HG03060 (cell line): ENCODE measurements at regions not wholly inside any gene's neighbourhood (a gene's known extent, or its start where the extent isn't known, plus 50 kb on each side); places are given as distances from the start of the nearest gene placed in this dataset.

Experiments used
- ATAC-seq: cut with Tn5 transposase; IDR thresholded peaks from one replicate; pipeline ENCODE4 v1.9.1; 2021; ENCODE audit warnings: low read depth, moderate number of reproducible peaks; ENCODE audit not compliant: unreplicated experiment

DNA sequence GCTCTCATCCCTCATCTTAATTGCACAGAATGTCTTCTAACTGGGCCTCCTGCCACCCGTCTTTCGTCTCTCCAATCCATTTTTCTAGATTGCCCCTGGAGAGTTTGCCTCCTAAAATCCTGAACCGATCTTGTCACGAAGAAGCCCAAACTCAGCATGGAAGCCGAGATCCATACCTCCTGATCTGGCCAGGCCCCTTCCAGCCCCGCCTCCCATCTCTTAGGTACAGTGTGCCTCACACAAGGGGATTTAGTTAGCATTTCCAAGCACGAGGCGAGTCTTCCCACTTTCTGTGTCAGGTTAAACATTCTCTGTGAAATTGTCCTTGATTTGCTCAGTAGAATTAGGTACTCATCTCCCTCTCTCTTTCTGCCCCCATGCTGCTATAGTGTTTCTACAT is 80.0 kb upstream of the TENM3 start:
- no peak for ATAC-seq

- ATAC-seq: no peak
These were observed 73.6 kb upstream of the TENM3 start for GRCh38 chr4:182169572-182169971.

- ATAC-seq: no peak
These were observed 73.2 kb upstream of the TENM3 start for GRCh38 chr4:182169987-182170386.

GRCh38 chr4:182170417-182170935 is 72.7 kb upstream of the TENM3 start:
- ATAC-seq: no peak

GRCh38 chr4:182174979-182175378 is 68.2 kb upstream of the TENM3 start:
- no peak for ATAC-seq

GRCh38 chr4:182175788-182176519 is 67.2 kb upstream of the TENM3 start:
- ATAC-seq: no peak

- ATAC-seq: no peak
These were observed 66.0 kb upstream of the TENM3 start for GRCh38 chr4:182177166-182177565.

- no peak for ATAC-seq
These were observed 64.1 kb upstream of the TENM3 start for GRCh38 chr4:182179105-182179504.

GRCh38 chr4:182179751-182180150 is 63.5 kb upstream of the TENM3 start:
- no peak for ATAC-seq

DNA sequence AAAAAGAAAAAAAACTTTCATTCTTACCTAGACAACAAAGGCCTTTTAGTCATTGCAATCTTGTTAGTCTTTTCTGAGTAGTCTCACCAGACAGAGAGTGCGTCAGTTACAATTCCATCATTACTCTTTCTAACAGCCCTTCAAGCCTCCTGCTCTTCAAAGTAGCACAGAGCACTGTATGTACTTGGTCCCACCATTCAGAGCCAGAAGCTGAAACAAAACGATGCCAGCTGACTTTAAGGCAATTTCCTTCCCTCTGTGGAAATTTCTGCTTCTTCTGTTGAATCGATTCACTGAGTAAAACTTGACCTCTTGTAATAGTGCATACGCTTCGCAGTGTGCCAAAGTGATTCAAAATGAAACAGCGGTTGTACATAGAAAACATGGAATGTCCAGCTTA is 57.7 kb upstream of the TENM3 start:
- ATAC-seq: no peak

GRCh38 chr4:182187674-182188073 is 55.5 kb upstream of the TENM3 start:
- no peak for ATAC-seq

- no peak for ATAC-seq
These were observed 54.6 kb upstream of the TENM3 start for GRCh38 chr4:182188622-182189021.

DNA sequence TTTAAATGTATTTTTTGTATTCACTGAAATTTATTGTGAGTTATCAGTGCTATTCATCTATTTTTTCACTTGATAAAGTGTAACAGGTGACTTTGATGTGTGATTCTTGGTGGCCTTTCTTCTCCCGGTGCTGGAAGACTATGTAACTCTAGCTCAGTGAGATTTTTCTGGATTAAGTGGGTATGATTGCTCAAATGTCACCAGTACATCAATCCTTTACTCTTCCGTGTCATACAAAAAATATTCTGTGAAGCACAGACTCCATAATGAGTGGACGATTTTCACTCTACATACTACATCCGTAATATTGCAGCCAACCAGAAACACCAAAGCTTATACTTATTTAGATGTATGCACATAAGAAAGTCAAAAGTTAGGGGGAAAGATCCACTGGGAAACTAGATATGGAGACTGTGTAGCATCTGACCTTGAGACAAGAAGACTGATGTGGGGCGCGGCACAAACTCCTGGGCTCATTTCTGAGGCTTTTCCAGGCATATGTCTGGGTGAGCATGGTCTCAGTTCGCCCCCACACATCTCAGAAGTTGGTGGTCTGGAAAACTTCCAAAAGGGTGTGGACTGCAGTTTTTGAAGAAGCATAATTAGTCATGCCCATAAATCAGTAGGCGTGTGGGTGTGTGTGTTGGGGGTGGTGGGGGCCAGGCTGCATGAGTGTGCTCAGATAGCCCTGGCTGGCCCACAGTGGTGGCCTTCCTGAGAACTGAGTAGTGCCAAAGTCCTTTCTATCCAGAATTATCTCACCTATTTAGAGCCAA is 53.9 kb upstream of the TENM3 start:
- no peak for ATAC-seq

GRCh38 chr4:182190306-182190705 is 52.9 kb upstream of the TENM3 start:
- no peak for ATAC-seq

- no peak for ATAC-seq
These were observed 50.6 kb upstream of the TENM3 start for GRCh38 chr4:182192511-182193181.

DNA sequence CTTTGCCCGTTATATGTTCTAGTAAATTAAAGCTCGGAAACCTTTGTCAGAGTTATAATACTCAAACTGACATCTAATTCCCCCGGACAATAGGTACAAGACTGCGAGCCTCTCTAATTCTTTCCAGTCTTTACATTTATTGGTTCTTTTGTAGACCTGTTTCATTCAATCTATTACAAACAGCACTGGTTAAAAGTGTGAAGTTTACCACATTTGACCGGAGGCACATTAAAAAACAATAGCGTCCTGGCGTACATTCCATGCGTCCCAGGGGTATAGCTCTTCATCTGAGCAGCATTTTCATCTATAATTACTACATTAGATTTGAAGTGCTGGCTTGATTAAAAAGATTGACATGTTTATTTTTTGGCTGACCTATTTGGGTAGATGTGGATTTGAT is 49.9 kb upstream of the TENM3 start:
- ATAC-seq: no peak
